HEK293T (cell line): ENCODE measurements at regions not wholly inside any gene's neighbourhood (a gene's known extent, or its start where the extent isn't known, plus 50 kb on each side); places are given as distances from the start of the nearest gene placed in this dataset.

Source experiments
- CTCF ChIA-PET: fragments of 350-600 bp; formaldehyde crosslinking; extraction: SDS; loops from one replicate; lab custom pipeline; 2021; ENCODE audit warnings: antibody characterized with exemption, inconsistent platforms; lab: Yijun Ruan, JAX
- POLR2A ChIA-PET: fragments of 350-600 bp; formaldehyde crosslinking; extraction: SDS; loops from one replicate; lab custom pipeline; 2020; ENCODE audit warnings: antibody characterized with exemption, inconsistent platforms; lab: Yijun Ruan, JAX
- DNase-seq: peaks from one replicate; pipeline ENCODE4 v3.0.0; 2012; ENCODE audit warnings: mixed read lengths; ENCODE audit errors: extremely low spot score
- ARNT ChIP-seq: fragments of 450-650 bp; IDR thresholded peaks from 2 replicates; pipeline ENCODE4 v1.6.1; 2017; ENCODE audit warnings: mild to moderate bottlenecking
- BHLHE40 ChIP-seq: fragments of 450-650 bp; IDR thresholded peaks from 2 replicates; pipeline ENCODE4 v1.6.1; 2016; ENCODE audit warnings: mild to moderate bottlenecking, moderate library complexity, borderline replicate concordance
- CTBP1 ChIP-seq: fragments of 450-650 bp; IDR thresholded peaks from 2 replicates; pipeline ENCODE4 v1.6.1; 2016; ENCODE audit warnings: borderline replicate concordance
- ELF4 ChIP-seq: fragments of 450-650 bp; IDR thresholded peaks from 2 replicates; pipeline ENCODE4 v1.6.1; 2017; ENCODE audit warnings: antibody characterized with exemption
- FOXA1 ChIP-seq: fragments of 450-650 bp; IDR thresholded peaks from 2 replicates; pipeline ENCODE4 v1.6.1; 2016; ENCODE audit warnings: mild to moderate bottlenecking
- FOXK2 ChIP-seq: fragments of 450-650 bp; IDR thresholded peaks from 2 replicates; pipeline ENCODE4 v1.6.1; 2016; ENCODE audit warnings: mild to moderate bottlenecking
- FOXM1 ChIP-seq: fragments of 450-650 bp; IDR thresholded peaks from 2 replicates; pipeline ENCODE4 v1.6.1; 2017; ENCODE audit warnings: mild to moderate bottlenecking, borderline replicate concordance
- HDGF ChIP-seq: fragments of 450-650 bp; IDR thresholded peaks from 2 replicates; pipeline ENCODE4 v1.6.1; 2017; ENCODE audit warnings: antibody characterized with exemption, borderline replicate concordance
- L3MBTL2 ChIP-seq: fragments of 450-650 bp; conservative IDR thresholded peaks from 2 replicates; pipeline ENCODE4 v1.6.1; 2016; ENCODE audit warnings: mild to moderate bottlenecking
- LEF1 ChIP-seq: fragments of 450-650 bp; IDR thresholded peaks from 2 replicates; pipeline ENCODE4 v1.6.1; 2017; ENCODE audit warnings: mild to moderate bottlenecking, borderline replicate concordance
- NFRKB ChIP-seq: fragments of 450-650 bp; IDR thresholded peaks from 2 replicates; pipeline ENCODE4 v1.6.1; 2016; ENCODE audit warnings: mild to moderate bottlenecking, moderate library complexity
- SP1 ChIP-seq: fragments of 450-650 bp; IDR thresholded peaks from 2 replicates; pipeline ENCODE4 v1.6.1; 2017
- SUZ12 ChIP-seq: fragments of 450-650 bp; IDR thresholded peaks from 2 replicates; pipeline ENCODE4 v1.6.1; 2016; ENCODE audit warnings: mild to moderate bottlenecking
- TARDBP ChIP-seq: fragments of 450-650 bp; IDR thresholded peaks from 2 replicates; pipeline ENCODE4 v1.6.1; 2016
- ZNF384 ChIP-seq: fragments of 450-650 bp; IDR thresholded peaks from 2 replicates; pipeline ENCODE4 v1.6.1; 2016
- TF ChIP-seq, protein P1 (sequence below): fragments of 450-650 bp; IDR thresholded peaks from 2 replicates; pipeline ENCODE4 v1.6.1; 2016

DNA sequence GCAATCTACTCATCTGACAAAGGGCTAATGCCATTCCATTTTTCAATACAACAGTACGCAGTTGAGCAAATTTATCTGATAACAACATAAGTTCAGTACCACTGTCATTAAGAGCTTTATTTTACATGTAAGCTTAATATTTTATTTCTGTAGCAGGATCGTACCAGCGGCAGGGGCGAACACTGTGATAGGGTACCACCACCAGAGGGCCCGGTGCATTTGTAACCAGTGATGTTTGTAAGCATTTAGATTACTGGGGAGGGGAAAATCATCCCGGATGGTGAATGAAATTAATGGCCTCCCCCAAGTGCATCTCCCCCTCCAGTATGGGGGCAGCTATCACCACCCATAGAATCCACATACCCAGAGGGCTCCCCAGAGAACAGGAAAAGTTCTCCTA, 179.0 kb downstream of the ADGRA3 start:
- POLR2A ChIA-PET = no interaction called here
- no peak for DNase-seq
- CTCF ChIA-PET = no interaction called here
- no peak for TF ChIP-seq FOXK2
- TF ChIP-seq, protein P1, sequence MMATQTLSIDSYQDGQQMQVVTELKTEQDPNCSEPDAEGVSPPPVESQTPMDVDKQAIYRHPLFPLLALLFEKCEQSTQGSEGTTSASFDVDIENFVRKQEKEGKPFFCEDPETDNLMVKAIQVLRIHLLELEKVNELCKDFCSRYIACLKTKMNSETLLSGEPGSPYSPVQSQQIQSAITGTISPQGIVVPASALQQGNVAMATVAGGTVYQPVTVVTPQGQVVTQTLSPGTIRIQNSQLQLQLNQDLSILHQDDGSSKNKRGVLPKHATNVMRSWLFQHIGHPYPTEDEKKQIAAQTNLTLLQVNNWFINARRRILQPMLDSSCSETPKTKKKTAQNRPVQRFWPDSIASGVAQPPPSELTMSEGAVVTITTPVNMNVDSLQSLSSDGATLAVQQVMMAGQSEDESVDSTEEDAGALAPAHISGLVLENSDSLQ = no peak
- no peak for TF ChIP-seq BHLHE40
- no peak for TF ChIP-seq ARNT
- TF ChIP-seq HDGF = no peak

DNA sequence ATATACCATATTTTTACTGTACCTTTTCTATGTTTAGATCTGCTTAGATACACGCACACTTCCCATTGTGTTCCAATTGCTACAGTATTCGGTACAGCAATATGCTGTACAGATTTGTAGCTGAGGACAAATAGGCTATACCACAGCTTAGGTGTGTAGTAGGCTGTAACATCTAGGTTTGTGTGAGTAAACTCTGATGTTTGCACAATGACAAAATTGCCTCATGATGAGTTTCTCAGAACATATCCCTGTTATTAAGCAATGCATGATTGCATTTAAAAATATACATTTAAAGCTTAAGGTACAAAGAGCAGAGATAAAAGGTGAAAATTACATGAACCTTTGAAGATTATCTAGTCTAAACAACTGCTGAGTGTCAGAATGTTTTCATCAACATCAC, 181.7 kb downstream of the ADGRA3 start:
- TF ChIP-seq TARDBP = no peak
- TF ChIP-seq CTBP1 = no peak
- no peak for TF ChIP-seq ARNT
- no peak for TF ChIP-seq BHLHE40
- TF ChIP-seq FOXM1 = no peak
- TF ChIP-seq SP1 = no peak
- TF ChIP-seq FOXA1 = no peak
- TF ChIP-seq HDGF = no peak
- TF ChIP-seq ZNF384 = no peak
- TF ChIP-seq ELF4 = no peak
- ChIA-PET POLR2A (no interaction called here), CTCF (no interaction called here)
- DNase-seq = no peak

DNA sequence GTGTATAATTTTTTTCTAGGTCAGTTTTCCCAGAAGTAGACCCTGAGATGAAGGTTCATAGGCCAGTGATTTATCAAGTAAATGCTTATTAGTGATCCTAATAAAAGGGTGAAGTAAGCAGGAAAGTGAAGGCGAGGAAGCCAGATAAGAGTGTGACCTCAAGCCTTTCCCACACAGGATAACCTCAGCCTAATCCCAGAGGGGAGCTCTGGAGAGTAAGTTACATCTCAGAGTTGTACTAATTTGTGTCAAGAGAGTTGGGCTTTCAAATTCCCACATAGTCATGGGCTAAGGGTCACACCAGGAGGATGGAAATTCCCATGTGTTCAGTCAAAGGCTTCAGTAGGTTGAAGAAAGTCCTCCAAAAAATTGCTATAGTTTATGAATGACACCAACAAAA, 191.4 kb downstream of the ADGRA3 start:
- TF ChIP-seq CTBP1 = no peak
- TF ChIP-seq SUZ12 = no peak
- no peak for TF ChIP-seq SP1
- no peak for TF ChIP-seq L3MBTL2
- TF ChIP-seq, protein P1 = no peak
- no peak for TF ChIP-seq FOXA1
- no peak for TF ChIP-seq LEF1
- no peak for TF ChIP-seq FOXM1
- TF ChIP-seq FOXK2 = no peak
- no peak for TF ChIP-seq ZNF384
- ChIA-PET POLR2A (no interaction called here), CTCF (no interaction called here)
- no peak for DNase-seq

DNA sequence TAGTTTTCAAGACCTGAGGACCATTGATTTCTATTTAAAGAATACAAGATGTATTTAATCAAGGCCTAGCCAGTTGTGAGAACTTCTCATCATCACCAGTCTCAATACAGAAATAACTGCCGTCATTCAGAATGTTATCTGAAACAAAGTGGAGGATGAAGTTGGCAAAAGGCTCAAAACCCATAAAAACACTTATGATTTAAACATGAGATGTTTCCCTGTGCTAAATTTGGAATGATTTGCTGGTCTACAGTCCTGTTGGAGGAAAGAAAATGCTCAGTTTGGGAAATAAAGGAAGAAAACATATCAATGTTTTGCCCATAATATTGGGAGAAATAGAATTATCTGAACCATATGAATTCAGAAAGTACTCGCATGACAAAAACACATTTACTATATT, 192.2 kb downstream of the ADGRA3 start:
- no peak for TF ChIP-seq TARDBP
- TF ChIP-seq HDGF = no peak
- no peak for TF ChIP-seq FOXA1
- TF ChIP-seq ELF4 = no peak
- TF ChIP-seq SUZ12 = no peak
- TF ChIP-seq CTBP1 = no peak
- no peak for TF ChIP-seq SP1
- TF ChIP-seq ARNT = no peak
- TF ChIP-seq ZNF384 = no peak
- TF ChIP-seq BHLHE40 = no peak
- TF ChIP-seq LEF1 = no peak
- TF ChIP-seq NFRKB = no peak
- TF ChIP-seq, protein P1 = no peak
- TF ChIP-seq FOXM1 = no peak
- no peak for TF ChIP-seq FOXK2
- TF ChIP-seq L3MBTL2 = no peak
- DNase-seq = no peak
- POLR2A ChIA-PET = no interaction called here
- CTCF ChIA-PET = no interaction called here

DNA sequence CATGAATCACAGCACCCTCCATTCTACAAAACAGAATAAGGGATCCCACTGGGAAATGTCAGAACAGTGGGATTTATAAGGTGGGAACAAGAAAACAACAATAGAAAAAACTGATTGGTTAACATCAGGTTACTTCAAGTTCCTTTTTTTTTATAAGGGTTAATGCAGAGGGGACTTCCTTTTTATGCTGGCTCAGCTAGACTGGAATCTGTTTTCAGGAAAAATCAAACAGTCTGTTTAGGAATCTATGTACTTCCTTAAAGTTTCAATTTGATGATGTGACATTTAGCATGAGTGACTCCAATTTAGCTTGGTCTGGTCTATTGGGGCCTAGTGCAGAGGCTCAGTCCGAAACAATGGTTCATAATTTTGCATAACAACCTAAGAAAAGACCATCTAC, 192.9 kb downstream of the ADGRA3 start:
- ChIA-PET CTCF (no interaction called here), POLR2A (no interaction called here)
- no peak for TF ChIP-seq NFRKB
- no peak for TF ChIP-seq ZNF384
- TF ChIP-seq FOXK2 = no peak
- no peak for TF ChIP-seq SP1
- DNase-seq = no peak

DNA sequence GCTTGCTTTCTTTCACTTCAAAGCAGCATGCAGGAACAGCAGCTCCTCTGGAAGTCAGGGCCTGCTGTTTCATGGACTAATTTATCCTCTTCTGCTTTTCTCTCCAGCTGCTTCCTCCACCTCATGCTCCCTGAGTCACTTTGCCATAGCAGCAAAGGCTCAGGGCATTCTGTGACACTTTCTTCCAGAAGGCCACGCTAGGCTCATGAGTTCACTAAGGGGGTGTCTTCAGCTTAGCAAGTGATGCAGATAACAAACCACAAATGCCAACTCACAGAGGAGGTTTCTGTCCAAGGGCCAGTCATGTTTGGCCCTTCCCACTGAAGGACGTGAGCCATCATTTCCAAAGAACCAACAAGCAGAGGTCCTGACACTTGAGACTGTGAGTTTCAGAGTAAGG, 200.2 kb downstream of the ADGRA3 start:
- ChIA-PET POLR2A (no interaction called here), CTCF (no interaction called here)
- TF ChIP-seq SUZ12 = no peak
- TF ChIP-seq ARNT = no peak
- no peak for TF ChIP-seq NFRKB
- TF ChIP-seq, protein P1 = no peak
- TF ChIP-seq CTBP1 = no peak
- no peak for DNase-seq

DNA sequence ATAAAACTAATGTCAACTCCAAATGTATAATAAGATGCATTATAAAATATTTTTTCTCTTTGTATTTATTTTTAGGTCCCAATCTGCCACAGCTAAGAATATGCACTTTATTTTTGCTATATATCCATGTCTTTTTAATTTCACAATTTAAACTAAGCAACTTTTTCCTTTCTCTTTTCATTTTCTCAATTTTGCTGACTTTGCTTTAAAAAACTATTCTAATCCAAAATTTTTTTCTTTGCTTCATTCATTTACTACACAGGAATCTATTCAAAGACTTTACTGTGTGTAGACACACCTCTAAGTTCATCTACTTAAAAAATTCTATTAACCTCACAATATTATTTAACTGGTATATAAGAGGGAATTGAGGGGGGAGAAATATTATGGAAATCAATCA, 201.9 kb downstream of the ADGRA3 start:
- TF ChIP-seq NFRKB (no peak), ELF4 (no peak)
- POLR2A ChIA-PET = no interaction called here
- DNase-seq = no peak
- CTCF ChIA-PET = no interaction called here
